ENCODE measurements at regions not wholly inside any gene's neighbourhood (a gene's known extent, or its start where the extent isn't known, plus 50 kb on each side); places are given as distances from the start of the nearest gene placed in this dataset.

- WGBS, 2 donors (ENCODE audit: low coverage in 1 of 2), result 83 to 87% methylated on average over 3 of the region's 3 CpGs
- peaks cover 0 to 4% (median 0%) of the 10 kb centered on the region in 4 donors for H3K4me1 ChIP-seq
- TF ChIP-seq, protein P1, sequence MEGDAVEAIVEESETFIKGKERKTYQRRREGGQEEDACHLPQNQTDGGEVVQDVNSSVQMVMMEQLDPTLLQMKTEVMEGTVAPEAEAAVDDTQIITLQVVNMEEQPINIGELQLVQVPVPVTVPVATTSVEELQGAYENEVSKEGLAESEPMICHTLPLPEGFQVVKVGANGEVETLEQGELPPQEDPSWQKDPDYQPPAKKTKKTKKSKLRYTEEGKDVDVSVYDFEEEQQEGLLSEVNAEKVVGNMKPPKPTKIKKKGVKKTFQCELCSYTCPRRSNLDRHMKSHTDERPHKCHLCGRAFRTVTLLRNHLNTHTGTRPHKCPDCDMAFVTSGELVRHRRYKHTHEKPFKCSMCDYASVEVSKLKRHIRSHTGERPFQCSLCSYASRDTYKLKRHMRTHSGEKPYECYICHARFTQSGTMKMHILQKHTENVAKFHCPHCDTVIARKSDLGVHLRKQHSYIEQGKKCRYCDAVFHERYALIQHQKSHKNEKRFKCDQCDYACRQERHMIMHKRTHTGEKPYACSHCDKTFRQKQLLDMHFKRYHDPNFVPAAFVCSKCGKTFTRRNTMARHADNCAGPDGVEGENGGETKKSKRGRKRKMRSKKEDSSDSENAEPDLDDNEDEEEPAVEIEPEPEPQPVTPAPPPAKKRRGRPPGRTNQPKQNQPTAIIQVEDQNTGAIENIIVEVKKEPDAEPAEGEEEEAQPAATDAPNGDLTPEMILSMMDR (IDR thresholded peaks at IDR 0.05), result no peak
- TF ChIP-seq POLR2A (IDR thresholded peaks at IDR 0.05), result no peak
- TF ChIP-seq EP300 (IDR thresholded peaks at IDR 0.05; ENCODE audit: low read depth), result no peak
- TF ChIP-seq POLR2AphosphoS5 (IDR thresholded peaks at IDR 0.05), result no peak
- H3K36me3 ChIP-seq, result no peaks in the 10 kb centered on the region
- no peak for DNase-seq
- no peaks in the 10 kb centered on the region for H3K9me3 ChIP-seq
- intact Hi-C loops (cut with DNase I; ENCODE audit: low total_unique reads) (no loop called here), in situ Hi-C loops (cut with MboI; ENCODE audit: low pct_ligation_motif_present in 1 of 4, low pct_unique_long_range_greater_than_20kb in 1 of 4, low sequenced_read_pairs in 3 of 4) (no loop called here)
- H3K27ac ChIP-seq, result no peak overlapping the region
- no peak overlapping the region for H3K4me3 ChIP-seq
- no peaks in the 10 kb centered on the region for H3K27me3 ChIP-seq
Observed at GRCh38 chr1:168782559-168783116, 53.6 kb upstream of the DPT start.

DNA sequence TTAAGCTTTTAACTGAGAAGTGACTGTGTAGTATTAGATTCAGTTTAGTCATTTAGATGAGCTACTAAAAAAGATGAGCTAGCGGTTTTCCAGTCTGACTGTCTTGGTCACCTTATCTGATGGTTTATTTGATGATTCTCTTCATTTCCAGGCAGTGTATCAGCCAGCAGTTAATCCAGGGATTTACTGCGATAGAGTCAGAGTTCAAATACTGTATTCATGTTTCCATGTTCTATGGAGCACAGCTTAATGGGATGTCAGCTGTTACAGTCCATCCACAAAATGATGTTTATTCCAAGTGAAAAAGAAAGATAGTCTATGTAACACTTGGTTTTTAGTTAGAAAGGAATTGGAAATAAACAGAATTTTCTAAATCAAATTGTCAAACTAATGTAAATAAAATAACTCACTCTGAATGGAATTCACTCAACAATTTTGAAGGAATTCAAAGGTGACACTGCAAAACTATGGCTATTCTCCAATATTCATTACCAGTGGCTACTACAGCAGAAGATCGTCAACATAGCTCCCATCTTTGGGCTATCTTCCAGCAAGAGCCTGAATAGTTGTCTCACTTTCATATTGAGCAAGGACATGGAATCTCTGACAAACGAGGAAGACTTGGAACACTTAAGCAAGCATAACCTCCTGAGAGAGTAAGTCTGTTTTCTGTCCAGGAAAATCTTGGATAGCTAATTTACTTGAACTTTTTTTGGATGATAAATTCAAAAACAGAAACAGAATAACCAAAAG lies 54.6 kb upstream of the DPT start:
- TF ChIP-seq POLR2AphosphoS5 (IDR thresholded peaks at IDR 0.05), result peak; percentile 30 to 56 (median 34)
- no peak for TF ChIP-seq EP300 (IDR thresholded peaks at IDR 0.05; ENCODE audit: low read depth)
- intact Hi-C loops (cut with DNase I; ENCODE audit: low total_unique reads), result no loop called here
- 53 to 60% methylated on average over 4 of the region's 4 CpGs for WGBS, 2 donors (ENCODE audit: low coverage in 1 of 2)

GRCh38 chr1:168786476-168787330 lies 57.7 kb upstream of the DPT start:
- Histone ChIP-seq H3K27me3 (no peaks in the 10 kb centered on the region), H3K36me3 (no peaks in the 10 kb centered on the region), H3K27ac (no peak overlapping the region), H3K4me3 (no peak overlapping the region), H3K9me3 (no peaks in the 10 kb centered on the region), H3K4me1 (peaks cover 0 to 4% (median 0%) of the 10 kb centered on the region in 4 donors)
- intact Hi-C loops (cut with DNase I; ENCODE audit: low total_unique reads), result no loop called here
- 84 to 89% methylated on average over 3 to 4 of the region's 4 CpGs for whole genome bisulfite sequencing, 2 donors (ENCODE audit: low coverage in 1 of 2)
- TF ChIP-seq, protein P1 (IDR thresholded peaks at IDR 0.05), result no peak
- no peak for TF ChIP-seq POLR2A (IDR thresholded peaks at IDR 0.05)
- no peak for TF ChIP-seq POLR2AphosphoS5 (IDR thresholded peaks at IDR 0.05)
- TF ChIP-seq EP300 (IDR thresholded peaks at IDR 0.05; ENCODE audit: low read depth), result no peak
- DNase-seq, result no peak
- in situ Hi-C loops (cut with MboI; ENCODE audit: low pct_ligation_motif_present in 1 of 4, low pct_unique_long_range_greater_than_20kb in 1 of 4, low sequenced_read_pairs in 3 of 4), result no loop called here

More for the DNA sequence above, 54.6 kb upstream of the DPT start:
- no peaks in the 10 kb centered on the region for H3K9me3 ChIP-seq
- H3K4me1 ChIP-seq, result peaks cover 0 to 4% (median 0%) of the 10 kb centered on the region in 4 donors
- DNase-seq, result no peak
- in situ Hi-C loops (cut with MboI; ENCODE audit: low pct_ligation_motif_present in 1 of 4, low pct_unique_long_range_greater_than_20kb in 1 of 4, low sequenced_read_pairs in 3 of 4), result no loop called here
- H3K4me3 ChIP-seq, result no peak overlapping the region
- peak overlapping the region in 2 of 4 donors; percentile 1 to 51 for H3K27ac ChIP-seq
- no peaks in the 10 kb centered on the region for H3K36me3 ChIP-seq
- H3K27me3 ChIP-seq, result no peaks in the 10 kb centered on the region

DNA sequence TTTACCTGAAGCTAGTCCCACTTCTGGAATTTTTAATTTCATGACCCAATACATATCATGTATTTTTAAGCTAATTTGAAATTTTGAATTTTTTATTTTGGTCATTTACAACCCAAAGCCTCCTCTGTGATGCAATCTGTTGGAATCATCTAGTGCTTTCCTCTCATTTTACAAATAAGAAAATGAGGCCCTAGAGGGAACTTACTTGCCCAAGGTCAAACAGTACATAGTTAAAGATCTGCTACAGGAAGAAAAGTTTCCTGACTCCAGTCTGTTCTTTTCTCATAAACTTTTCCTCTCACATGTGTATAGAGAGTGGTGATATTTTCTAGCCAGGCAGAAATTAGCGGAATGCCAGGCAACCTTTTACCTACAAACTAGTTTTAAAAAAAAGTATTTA lies 59.3 kb upstream of the DPT start:
- intact Hi-C loops (cut with DNase I; ENCODE audit: low total_unique reads) (no loop called here), in situ Hi-C loops (cut with MboI; ENCODE audit: low pct_ligation_motif_present in 1 of 4, low pct_unique_long_range_greater_than_20kb in 1 of 4, low sequenced_read_pairs in 3 of 4) (no loop called here)
- WGBS, 2 donors (ENCODE audit: low coverage in 1 of 2), result 90 to 100% methylated on average over 1 of the region's 1 CpG
- Histone ChIP-seq H3K36me3 (no peaks in the 10 kb centered on the region), H3K9me3 (no peaks in the 10 kb centered on the region), H3K27ac (no peak overlapping the region), H3K27me3 (no peaks in the 10 kb centered on the region), H3K4me3 (no peak overlapping the region), H3K4me1 (peaks cover 0 to 4% (median 0%) of the 10 kb centered on the region in 4 donors)
- TF ChIP-seq, protein P1 (IDR thresholded peaks at IDR 0.05), result no peak
- no peak for TF ChIP-seq EP300 (IDR thresholded peaks at IDR 0.05; ENCODE audit: low read depth)
- TF ChIP-seq POLR2A (IDR thresholded peaks at IDR 0.05), result no peak
- no peak for TF ChIP-seq POLR2AphosphoS5 (IDR thresholded peaks at IDR 0.05)
- no peak for DNase-seq

Measured in transverse colon (tissue), 4 donors.